HG02885 (cell line): ENCODE measurements at regions not wholly inside any gene's neighbourhood (a gene's known extent, or its start where the extent isn't known, plus 50 kb on each side); places are given as distances from the start of the nearest gene placed in this dataset.

Experiments
- ATAC-seq: cut with Tn5 transposase; IDR thresholded peaks from one replicate; pipeline ENCODE4 v1.9.1; 2021; ENCODE audit warnings: mild to moderate bottlenecking; ENCODE audit not compliant: unreplicated experiment, poor library complexity

- ATAC-seq: no peak
Observed at GRCh38 chr10:4692206-4692605, 133.8 kb upstream of the AKR1E2 start.

- no peak for ATAC-seq
Observed at GRCh38 chr10:4691776-4692175, 134.2 kb upstream of the AKR1E2 start.

GRCh38 chr10:4691301-4691700, 134.7 kb upstream of the AKR1E2 start:
- ATAC-seq: no peak

- peak; percentile 51 for ATAC-seq
Observed at GRCh38 chr10:4688601-4689000, 137.4 kb upstream of the AKR1E2 start.

GRCh38 chr10:4688168-4688567, 137.8 kb upstream of the AKR1E2 start:
- ATAC-seq: no peak

GRCh38 chr10:4687397-4687796, 138.6 kb upstream of the AKR1E2 start:
- no peak for ATAC-seq

GRCh38 chr10:4686644-4686996, 139.4 kb upstream of the AKR1E2 start:
- ATAC-seq: peak; percentile 58

- ATAC-seq: no peak
Observed at GRCh38 chr10:4685904-4686643, 139.9 kb upstream of the AKR1E2 start.

GRCh38 chr10:4685491-4685890, 140.5 kb upstream of the AKR1E2 start:
- ATAC-seq: no peak

GRCh38 chr10:4684434-4684833, 141.6 kb upstream of the AKR1E2 start:
- ATAC-seq: no peak

- ATAC-seq: no peak
Observed at GRCh38 chr10:4683838-4684237, 142.2 kb upstream of the AKR1E2 start.

- ATAC-seq: no peak
Observed at GRCh38 chr10:4683137-4683536, 142.9 kb upstream of the AKR1E2 start.

GRCh38 chr10:4678951-4679671, 146.9 kb upstream of the AKR1E2 start:
- ATAC-seq: no peak

GRCh38 chr10:4678023-4678950, 147.7 kb upstream of the AKR1E2 start:
- no peak for ATAC-seq

GRCh38 chr10:4677296-4678021, 148.5 kb upstream of the AKR1E2 start:
- ATAC-seq: no peak

GRCh38 chr10:4676566-4676965, 149.4 kb upstream of the AKR1E2 start:
- no peak for ATAC-seq

GRCh38 chr10:4675808-4676207, 150.2 kb upstream of the AKR1E2 start:
- ATAC-seq: no peak

GRCh38 chr10:4673279-4674040, 152.5 kb upstream of the AKR1E2 start:
- no peak for ATAC-seq

GRCh38 chr10:4672201-4672600, 153.8 kb upstream of the AKR1E2 start:
- ATAC-seq: no peak
